ENCODE measurements at regions not wholly inside any gene's neighbourhood (a gene's known extent, or its start where the extent isn't known, plus 50 kb on each side); places are given as distances from the start of the nearest gene placed in this dataset.

- TF ChIP-seq, protein P1, sequence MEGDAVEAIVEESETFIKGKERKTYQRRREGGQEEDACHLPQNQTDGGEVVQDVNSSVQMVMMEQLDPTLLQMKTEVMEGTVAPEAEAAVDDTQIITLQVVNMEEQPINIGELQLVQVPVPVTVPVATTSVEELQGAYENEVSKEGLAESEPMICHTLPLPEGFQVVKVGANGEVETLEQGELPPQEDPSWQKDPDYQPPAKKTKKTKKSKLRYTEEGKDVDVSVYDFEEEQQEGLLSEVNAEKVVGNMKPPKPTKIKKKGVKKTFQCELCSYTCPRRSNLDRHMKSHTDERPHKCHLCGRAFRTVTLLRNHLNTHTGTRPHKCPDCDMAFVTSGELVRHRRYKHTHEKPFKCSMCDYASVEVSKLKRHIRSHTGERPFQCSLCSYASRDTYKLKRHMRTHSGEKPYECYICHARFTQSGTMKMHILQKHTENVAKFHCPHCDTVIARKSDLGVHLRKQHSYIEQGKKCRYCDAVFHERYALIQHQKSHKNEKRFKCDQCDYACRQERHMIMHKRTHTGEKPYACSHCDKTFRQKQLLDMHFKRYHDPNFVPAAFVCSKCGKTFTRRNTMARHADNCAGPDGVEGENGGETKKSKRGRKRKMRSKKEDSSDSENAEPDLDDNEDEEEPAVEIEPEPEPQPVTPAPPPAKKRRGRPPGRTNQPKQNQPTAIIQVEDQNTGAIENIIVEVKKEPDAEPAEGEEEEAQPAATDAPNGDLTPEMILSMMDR (IDR thresholded peaks at IDR 0.05; ENCODE audit: control insufficient read depth, insufficient read depth, low read depth, low read length, missing control alignments): no peak
- DNase-seq (ENCODE audit: low read depth): no peak
- no peak overlapping the region for H3K4me3 ChIP-seq (ENCODE audit: control insufficient read depth, low read depth, low read length)
These were observed 204.8 kb upstream of the MEF2C start for GRCh38 chr5:89087551-89088318.

DNA sequence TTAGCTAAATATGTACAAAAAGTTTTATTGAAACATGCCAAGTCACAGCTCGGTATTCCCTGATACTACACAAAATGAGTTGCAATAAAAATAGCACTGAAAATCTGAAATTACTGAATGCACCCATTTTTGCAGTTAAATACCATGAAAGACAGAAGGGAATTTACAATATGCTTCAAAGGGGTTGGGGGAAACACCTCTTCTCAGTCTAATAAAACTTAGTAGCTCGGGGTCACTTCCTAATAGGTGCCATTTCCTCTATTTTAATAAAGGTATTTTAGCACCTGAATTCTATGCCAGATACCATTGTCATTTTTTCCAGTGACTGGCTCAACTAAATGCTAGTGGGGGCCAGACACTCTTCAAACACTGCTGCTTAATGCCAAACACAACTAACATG, 204.1 kb upstream of the MEF2C start:
- no peak for DNase-seq (ENCODE audit: low read depth)
- H3K4me3 ChIP-seq (ENCODE audit: control insufficient read depth, low read depth, low read length): no peak overlapping the region
- TF ChIP-seq, protein P1 (IDR thresholded peaks at IDR 0.05; ENCODE audit: control insufficient read depth, insufficient read depth, low read depth, low read length, missing control alignments): no peak

GRCh38 chr5:89086390-89087086, 203.6 kb upstream of the MEF2C start:
- DNase-seq (ENCODE audit: low read depth): no peak
- TF ChIP-seq, protein P1 (IDR thresholded peaks at IDR 0.05; ENCODE audit: control insufficient read depth, insufficient read depth, low read depth, low read length, missing control alignments): no peak
- H3K4me3 ChIP-seq (ENCODE audit: control insufficient read depth, low read depth, low read length): no peak overlapping the region

DNA sequence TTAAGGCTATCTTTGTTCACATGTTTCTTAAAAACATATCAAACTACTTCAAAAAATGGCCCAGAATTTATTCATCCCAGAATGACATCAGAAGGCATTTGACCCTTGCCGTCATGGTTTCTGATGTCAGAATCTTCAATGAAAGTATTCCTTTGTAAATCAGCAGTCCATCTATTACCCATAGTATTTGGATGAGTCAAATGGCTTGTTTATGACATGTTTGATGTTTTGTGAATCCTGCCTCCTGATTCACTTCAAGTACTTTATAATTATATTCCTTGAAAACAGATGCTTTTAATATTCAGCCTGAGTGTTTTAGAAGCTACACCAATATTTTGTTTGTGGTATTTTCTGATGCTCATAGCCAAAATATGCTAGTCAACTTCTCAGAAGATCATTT, 200.8 kb upstream of the MEF2C start:
- no peak overlapping the region for H3K4me3 ChIP-seq (ENCODE audit: control insufficient read depth, low read depth, low read length)
- TF ChIP-seq, protein P1 (IDR thresholded peaks at IDR 0.05; ENCODE audit: control insufficient read depth, insufficient read depth, low read depth, low read length, missing control alignments): no peak
- peak; percentile 64 for DNase-seq (ENCODE audit: low read depth)

- TF ChIP-seq, protein P1 (IDR thresholded peaks at IDR 0.05; ENCODE audit: control insufficient read depth, insufficient read depth, low read depth, low read length, missing control alignments): no peak
- no peak overlapping the region for H3K4me3 ChIP-seq (ENCODE audit: control insufficient read depth, low read depth, low read length)
- no peak for DNase-seq (ENCODE audit: low read depth)
These were observed 198.4 kb upstream of the MEF2C start for GRCh38 chr5:89081360-89081759.

- TF ChIP-seq, protein P1 (IDR thresholded peaks at IDR 0.05; ENCODE audit: control insufficient read depth, insufficient read depth, low read depth, low read length, missing control alignments): no peak
- no peak overlapping the region for H3K4me3 ChIP-seq (ENCODE audit: control insufficient read depth, low read depth, low read length)
- no peak for DNase-seq (ENCODE audit: low read depth)
These were observed 197.6 kb upstream of the MEF2C start for GRCh38 chr5:89080467-89081116.

Data from AG09309 (cell line).